Stimulated activated naive CD8-positive, alpha-beta T cell treated with anti-CD3 and anti-CD28 coated beads, Interleukin-15, amount 100 ng/mL, for 72 hours (primary cell): ENCODE measurements at regions not wholly inside any gene's neighbourhood (a gene's known extent, or its start where the extent isn't known, plus 50 kb on each side); places are given as distances from the start of the nearest gene placed in this dataset.
A peak's percentile ranks its signal among the peaks of the same experiment; 100 is the strongest.
"Not testable (repeated sequence)": the region's sequence is repeated elsewhere in the genome, so short reads cannot be mapped to it uniquely, and the experiment has no call there.

ENCODE experiments used
- ATAC-seq: fragments of 150-1000 bp; cut with Tn5 transposase; 2 replicates; pipeline ENCODE4 v1.10.0; 2021; ENCODE audit warnings: mild to moderate bottlenecking, moderate library complexity
- DNase-seq, 2 donors: peaks; one replicate each; pipeline ENCODE4 v3.0.0; 2021 to 2022
- H3K27ac Mint-ChIP-seq, 2 donors: one replicate each; pipeline ENCODE4 v1.8.0; 2022; ENCODE audit warnings: mild to moderate bottlenecking in 2 of 2, mixed read lengths in 2 of 2, moderate library complexity in 2 of 2
- H3K27me3 Mint-ChIP-seq: one replicate; pipeline ENCODE4 v1.8.0; 2022; ENCODE audit warnings: mixed read lengths
- H3K4me1 Mint-ChIP-seq: one replicate; pipeline ENCODE4 v1.8.0; 2022; ENCODE audit warnings: mild to moderate bottlenecking, mixed read lengths
- H3K4me3 Mint-ChIP-seq, 2 donors: one replicate each; pipeline ENCODE4 v1.8.0; 2022; ENCODE audit warnings: mild to moderate bottlenecking in 2 of 2, mixed read lengths in 2 of 2, moderate library complexity in 1 of 2
- H3K9me3 Mint-ChIP-seq, 2 donors: one replicate each; pipeline ENCODE4 v1.8.0; 2022; ENCODE audit warnings: mixed read lengths in 2 of 2

DNA sequence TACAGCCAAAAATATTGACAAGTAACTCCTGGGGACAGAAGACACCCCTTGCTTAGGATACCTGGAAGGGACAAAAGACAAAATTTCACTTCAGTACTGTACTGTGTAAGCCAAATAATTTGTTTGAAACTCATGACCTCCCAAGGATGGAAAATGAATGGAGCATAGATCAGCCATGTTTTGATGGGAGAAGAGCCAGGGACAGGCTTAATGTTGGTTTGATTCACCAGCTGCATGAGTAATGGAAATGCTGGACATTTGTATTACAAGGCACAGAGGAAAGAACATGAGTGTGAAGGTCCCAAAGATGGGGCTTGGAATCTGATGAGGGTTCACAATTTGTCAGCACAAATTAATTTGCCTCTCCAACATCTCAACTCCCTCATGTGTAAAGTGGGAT is 122.8 kb downstream of the ENC1 start:
- H3K9me3 Mint-ChIP-seq: peaks cover 0 to 4% of the 10 kb centered on the region in 2 donors
- H3K27me3 Mint-ChIP-seq: peaks cover 35% of the 10 kb centered on the region
- DNase-seq: no peak

DNA sequence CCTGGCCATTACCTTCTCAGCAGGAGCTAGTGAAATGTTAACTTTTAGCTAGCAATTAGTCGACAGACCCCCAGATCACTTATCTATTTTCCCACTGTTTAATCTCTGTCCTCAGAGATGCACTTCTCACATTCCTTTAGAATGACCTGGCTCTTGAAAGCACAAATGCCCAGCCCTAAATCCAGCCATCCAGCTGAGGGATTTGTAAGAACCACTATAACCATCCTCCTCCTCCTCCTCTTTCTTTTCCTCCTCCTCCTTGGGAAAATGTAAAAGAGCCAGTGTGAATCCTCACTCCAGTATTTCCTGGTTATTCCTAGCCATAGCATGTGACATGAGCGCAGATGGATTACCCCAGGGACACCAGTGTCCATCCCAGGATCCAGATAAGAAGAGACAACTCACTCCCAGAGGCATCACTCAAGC is 124.3 kb downstream of the ENC1 start:
- DNase-seq: no peak
- Mint-ChIP-seq H3K27ac (no peak overlapping the region), H3K4me3 (no peak overlapping the region), H3K9me3 (no peaks in the 10 kb centered on the region), H3K27me3 (peaks cover 35% of the 10 kb centered on the region), H3K4me1 (no peaks in the 10 kb centered on the region)
- no peak for ATAC-seq

More for the DNA sequence above, 122.8 kb downstream of the ENC1 start:
- Mint-ChIP-seq H3K27ac (peak overlapping the region in 1 of 2 donors; percentile 23), H3K4me3 (no peak overlapping the region), H3K4me1 (no peaks in the 10 kb centered on the region)
- ATAC-seq: no peak

DNA sequence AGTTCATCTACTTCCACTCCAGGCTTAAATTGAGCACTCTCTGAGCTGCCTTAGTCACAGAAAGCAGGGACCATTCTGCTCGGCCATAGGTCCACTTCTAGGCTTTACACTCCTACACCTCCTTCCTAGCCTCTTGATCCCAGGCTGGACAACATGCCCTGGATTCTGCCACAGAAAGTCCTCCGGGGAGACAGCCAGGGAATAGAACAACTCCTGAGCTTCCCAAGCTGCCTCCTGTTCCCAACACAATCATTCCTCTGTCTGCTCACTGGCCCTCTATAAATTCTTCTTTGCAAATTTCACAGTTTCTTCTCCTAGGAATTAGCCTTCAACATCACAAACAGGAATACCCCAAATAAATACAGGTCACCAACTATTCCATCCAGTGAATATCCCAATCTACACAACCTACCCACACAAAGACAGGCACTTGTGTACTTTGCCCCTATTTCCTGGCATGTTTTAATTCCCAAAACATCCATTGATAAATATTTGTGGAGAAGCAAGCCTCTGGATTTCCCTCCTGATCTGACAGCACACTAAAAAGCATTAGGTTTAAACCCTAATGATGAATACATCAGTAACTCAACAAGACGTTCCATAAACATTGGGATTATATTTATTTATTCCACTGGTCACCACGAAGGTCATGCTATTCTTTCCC is 125.5 kb downstream of the ENC1 start:
- no peak for ATAC-seq
- Mint-ChIP-seq H3K27me3 (peaks cover 29% of the 10 kb centered on the region), H3K9me3 (no peaks in the 10 kb centered on the region), H3K27ac (no peak overlapping the region), H3K4me1 (no peaks in the 10 kb centered on the region), H3K4me3 (no peak overlapping the region)
- no peak for DNase-seq

DNA sequence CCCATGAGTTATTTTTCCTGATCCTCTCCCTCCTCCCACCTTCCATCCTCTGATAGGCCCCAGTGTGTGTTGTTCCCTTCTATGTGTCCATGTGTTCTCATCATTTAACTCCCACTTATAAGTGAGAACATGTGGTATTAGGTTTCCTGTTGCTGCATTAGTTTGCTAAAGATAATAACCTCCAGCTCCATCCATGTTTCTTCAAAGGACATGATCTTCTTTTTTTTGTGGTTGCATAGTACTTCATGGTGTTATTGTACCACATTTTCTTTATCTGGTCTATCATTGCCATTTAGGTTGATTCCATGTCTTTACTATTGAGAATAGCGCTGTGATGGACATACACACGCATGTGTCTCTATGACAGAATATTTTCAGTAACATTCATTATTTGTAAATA is 128.8 kb downstream of the ENC1 start:
- H3K27ac Mint-ChIP-seq, H3K4me3 Mint-ChIP-seq, ATAC-seq, H3K9me3 Mint-ChIP-seq, DNase-seq, H3K4me1 Mint-ChIP-seq: not testable (repeated sequence)
- peaks cover 15% of the 10 kb centered on the region for H3K27me3 Mint-ChIP-seq

DNA sequence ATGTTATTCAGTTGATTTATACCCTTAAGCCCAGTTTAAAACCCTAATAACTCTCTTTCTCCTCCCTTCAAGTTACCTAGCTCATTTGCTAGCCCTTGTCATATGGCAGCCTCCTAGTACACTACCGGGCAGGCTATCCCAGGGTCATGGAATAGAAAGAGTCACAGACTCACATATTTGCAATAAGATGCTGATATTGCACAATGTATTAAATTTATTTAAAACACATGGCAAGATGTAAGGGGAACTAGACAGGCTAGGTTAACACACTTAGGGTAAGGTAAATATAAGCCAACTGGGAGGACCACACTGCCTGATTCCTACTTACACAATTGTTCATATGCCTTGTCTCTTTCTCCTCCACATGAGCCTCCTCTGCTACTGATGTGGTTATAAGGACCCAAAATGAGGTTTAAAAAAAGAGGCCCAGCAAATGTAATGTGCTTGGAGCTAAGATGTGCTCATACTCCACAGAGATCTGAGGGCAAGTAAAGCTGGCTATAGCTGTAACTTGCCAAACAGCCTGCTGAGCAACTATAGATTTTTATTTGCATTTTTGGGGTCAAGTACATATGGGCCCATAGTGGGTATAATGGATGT is 130.0 kb downstream of the ENC1 start:
- DNase-seq: no peak

DNA sequence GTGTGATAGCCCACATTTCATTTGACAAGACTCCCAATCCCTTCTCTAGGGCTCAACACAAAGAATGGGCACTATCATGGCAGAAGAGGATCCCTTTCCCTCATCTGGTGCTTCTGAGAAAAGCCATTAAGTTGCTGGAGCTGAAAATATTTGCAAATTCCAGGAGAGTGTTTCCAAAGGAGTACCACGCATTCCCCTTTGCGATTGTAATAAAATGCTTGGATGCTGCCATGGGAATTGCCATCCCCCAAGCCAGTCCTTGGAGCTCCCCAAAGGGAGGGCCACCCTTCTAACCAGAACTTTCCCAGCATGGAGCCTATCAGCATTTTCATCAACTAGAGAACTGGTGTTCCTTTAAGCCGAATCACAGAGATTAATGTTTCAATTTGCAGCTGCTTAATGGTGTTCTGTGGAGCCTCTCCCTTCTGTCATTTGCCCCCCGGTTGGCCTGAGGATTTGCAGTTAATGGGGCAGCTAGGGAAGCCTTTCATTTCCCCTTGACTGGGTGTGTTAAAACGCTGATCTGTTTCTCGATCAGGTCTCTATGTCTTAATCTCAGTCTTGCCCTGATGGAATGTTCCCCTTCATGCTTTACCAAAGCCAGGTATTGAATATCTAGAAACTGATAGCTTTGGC is 133.0 kb downstream of the ENC1 start:
- no peak overlapping the region for H3K4me3 Mint-ChIP-seq
- ATAC-seq (no peak), DNase-seq (no peak)
- H3K4me1 Mint-ChIP-seq: no peaks in the 10 kb centered on the region
- H3K27me3 Mint-ChIP-seq: no peaks in the 10 kb centered on the region
- peak overlapping the region in 1 of 2 donors; percentile 59 for H3K27ac Mint-ChIP-seq
- no peaks in the 10 kb centered on the region for H3K9me3 Mint-ChIP-seq

More for the DNA sequence above, 130.0 kb downstream of the ENC1 start:
- H3K27ac Mint-ChIP-seq: no peak overlapping the region
- no peak for ATAC-seq
- H3K27me3 Mint-ChIP-seq: peaks cover 15% of the 10 kb centered on the region
- no peaks in the 10 kb centered on the region for H3K9me3 Mint-ChIP-seq
- no peak overlapping the region for H3K4me3 Mint-ChIP-seq
- no peaks in the 10 kb centered on the region for H3K4me1 Mint-ChIP-seq

DNA sequence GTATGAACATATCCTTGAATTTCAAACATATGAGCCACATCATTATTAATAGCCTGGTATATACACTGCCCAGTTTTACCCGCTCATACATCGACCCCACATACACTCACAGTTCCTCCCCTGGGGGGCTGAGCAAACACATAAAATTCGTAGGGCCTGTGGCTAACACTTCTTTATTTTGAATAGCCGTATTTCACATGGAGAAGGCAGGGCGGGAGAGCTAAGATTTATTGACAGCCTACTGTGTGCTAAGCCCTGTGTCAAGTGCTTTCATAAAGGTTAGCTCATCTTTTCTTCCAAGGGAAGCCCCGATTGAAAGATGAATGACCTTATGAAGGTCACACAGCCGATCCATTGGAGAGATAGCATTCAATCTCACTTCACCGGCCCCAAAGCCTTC is 134.4 kb downstream of the ENC1 start:
- no peak for ATAC-seq
- H3K4me3 Mint-ChIP-seq: no peak overlapping the region
- no peak for DNase-seq
- no peaks in the 10 kb centered on the region for H3K4me1 Mint-ChIP-seq
- no peaks in the 10 kb centered on the region for H3K27me3 Mint-ChIP-seq
- no peaks in the 10 kb centered on the region for H3K9me3 Mint-ChIP-seq
- no peak overlapping the region for H3K27ac Mint-ChIP-seq

DNA sequence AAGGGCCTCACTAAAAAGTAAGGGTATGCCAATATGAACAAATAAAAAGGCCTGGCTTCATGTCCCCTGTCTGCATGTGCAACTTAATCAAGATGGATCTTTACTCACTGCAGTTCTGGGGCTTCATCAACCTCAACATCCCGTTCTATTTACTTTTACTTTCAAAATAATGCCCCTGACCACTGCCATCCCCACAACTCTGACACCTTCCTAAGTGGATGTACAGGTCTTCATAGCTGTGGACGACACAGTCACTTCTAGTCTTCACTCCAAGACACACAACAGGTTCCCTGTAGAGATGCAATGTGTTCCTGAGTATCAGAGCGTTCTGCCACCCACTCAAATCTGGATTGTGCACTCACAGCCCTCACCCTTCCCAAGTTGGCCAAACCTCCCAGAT is 136.1 kb downstream of the ENC1 start:
- Mint-ChIP-seq H3K27ac (peak overlapping the region in 1 of 2 donors; percentile 72), H3K27me3 (no peaks in the 10 kb centered on the region), H3K9me3 (no peaks in the 10 kb centered on the region), H3K4me1 (no peaks in the 10 kb centered on the region), H3K4me3 (no peak overlapping the region)
- no peak for ATAC-seq
- DNase-seq: no peak

DNA sequence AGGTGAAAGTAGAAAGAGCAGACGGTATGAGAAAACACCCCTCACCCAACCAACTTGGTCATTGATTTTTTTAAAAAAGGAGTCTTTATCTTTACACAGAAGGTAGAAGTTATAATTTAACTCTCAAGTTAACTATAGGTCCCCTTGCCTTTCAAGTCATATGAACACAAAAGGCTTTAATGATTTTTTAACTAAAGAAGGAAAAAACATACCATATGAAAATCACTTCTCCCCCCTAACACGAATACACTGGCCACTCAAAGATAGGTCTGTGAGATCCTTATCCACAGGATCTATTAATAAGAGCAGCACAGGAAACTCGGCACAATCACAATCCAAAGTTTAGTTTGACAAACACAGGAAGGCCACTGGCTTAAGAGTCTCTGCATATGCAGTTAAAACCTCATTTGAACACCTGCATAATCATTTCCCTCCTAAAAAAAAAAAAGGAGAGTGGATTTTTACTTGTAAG is 138.0 kb downstream of the ENC1 start:
- H3K4me1 Mint-ChIP-seq: no peaks in the 10 kb centered on the region
- ATAC-seq (no peak), DNase-seq (no peak)
- H3K9me3 Mint-ChIP-seq: no peaks in the 10 kb centered on the region
- H3K27me3 Mint-ChIP-seq: no peaks in the 10 kb centered on the region
- H3K4me3 Mint-ChIP-seq: no peak overlapping the region
- no peak overlapping the region for H3K27ac Mint-ChIP-seq

DNA sequence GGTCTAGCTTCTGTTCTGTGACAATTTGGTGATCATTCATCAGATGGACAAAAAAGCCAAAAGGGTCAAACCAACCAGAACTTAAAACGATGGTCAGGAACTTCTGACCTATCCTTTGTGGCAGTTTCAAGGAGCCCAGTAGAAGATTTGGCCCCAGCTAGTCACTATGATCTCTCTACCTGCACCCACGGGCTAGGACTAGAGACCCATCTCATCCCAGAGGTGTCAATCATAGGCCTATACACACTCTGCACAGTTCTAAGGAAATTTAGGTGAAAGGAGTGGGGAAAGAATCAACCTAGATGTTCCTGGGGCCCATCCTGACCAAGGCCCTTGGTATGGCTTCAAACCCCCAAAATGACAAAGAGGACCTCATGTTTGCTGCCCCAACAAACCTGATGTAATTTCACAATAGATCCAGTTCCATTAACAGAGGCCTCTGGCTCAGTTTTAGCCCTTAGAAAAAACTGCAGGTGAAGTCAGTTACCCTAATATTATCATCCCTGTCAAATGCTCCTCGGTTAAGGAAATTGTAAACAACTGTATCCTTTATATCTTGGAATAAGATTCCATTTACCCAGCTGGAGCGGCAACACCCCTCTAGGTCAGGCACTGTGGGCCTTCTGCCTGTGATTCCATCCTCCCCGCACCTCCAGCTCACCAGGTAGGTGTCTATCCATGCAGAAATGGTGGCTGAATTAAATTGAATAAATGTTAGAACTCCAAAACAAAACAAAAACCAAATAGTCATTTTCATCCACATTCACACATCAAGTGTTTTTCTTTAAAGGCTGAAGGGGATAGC is 138.7 kb downstream of the ENC1 start:
- ATAC-seq: no peak
- no peak for DNase-seq
- H3K4me1 Mint-ChIP-seq: no peaks in the 10 kb centered on the region
- no peaks in the 10 kb centered on the region for H3K9me3 Mint-ChIP-seq
- H3K4me3 Mint-ChIP-seq: no peak overlapping the region
- no peak overlapping the region for H3K27ac Mint-ChIP-seq
- H3K27me3 Mint-ChIP-seq: no peaks in the 10 kb centered on the region

DNA sequence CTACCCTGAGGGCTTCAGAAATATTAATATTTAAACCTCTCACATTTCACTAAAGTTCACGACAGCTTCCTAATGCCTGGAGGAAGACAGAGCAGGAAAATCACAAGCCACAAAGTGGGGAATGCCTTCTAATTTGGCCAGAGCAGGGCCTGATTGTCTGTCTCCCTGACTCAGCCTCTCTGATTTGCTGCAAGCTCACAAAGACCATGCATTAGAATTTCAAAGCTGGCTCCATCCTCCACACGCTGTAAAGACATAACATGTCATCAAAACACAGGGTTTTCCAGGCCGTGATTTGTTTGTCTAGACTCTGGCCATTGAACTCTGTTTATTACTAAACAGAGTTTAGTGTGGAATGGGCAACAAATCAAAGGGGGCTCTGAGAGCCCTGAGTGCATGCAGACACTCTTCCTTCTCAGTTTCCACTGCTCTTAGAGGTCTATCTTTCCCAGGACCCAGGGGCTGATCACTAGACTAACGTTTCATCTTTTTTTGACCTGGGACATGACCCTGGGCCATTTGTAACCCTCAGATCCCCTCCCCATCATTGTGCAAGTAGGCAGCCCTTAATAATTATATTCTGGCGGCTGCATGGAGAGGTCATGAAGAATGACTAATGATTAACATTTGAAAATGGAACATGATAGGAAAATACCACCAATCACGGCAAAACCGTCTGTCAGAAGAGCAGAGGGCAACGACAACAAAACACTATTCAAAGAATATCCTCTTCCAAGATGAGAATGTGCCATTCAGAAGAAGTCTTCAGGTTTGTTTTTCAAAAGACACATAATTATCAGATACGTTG is 140.2 kb downstream of the ENC1 start:
- Mint-ChIP-seq H3K4me3 (no peak overlapping the region), H3K27ac (no peak overlapping the region), H3K9me3 (no peaks in the 10 kb centered on the region), H3K4me1 (no peaks in the 10 kb centered on the region), H3K27me3 (peaks cover 8% of the 10 kb centered on the region)
- DNase-seq (no peak), ATAC-seq (no peak)

DNA sequence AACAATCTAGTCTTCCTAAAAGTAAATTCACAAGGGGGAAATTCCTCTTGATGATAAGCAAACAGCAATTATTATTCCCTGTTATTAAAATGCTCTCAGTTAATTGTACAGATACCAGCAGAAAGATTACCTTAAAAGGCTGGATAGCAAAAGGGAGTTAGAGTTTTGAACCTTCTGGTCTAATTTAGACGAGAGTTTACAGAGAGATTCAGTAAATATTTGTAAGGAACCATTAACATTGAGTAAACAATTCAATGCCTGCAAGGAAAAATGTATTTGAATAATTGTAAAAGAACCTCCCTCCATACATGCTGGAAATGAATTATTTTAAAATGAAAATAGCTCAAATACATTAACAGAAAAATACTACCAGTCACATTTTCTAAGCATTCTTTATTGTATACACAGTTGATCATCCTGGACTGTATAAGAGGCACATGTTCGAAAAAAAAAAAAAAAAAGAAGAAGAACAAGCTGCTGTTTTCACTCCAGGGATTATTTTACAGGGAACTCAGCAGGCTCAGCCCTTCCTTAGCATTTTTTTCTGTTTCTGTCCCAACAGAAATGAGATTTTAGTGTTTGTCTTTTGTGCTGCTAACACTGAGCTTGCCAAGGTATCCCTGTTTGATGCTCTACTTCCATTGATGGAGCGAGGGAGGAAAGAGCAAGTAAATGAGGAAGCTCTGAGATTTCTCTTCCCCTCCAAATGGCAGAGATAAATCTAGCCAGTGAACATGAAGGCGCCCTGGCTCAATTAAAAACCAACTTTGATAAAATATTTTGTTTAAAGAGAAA is 141.1 kb downstream of the ENC1 start:
- Mint-ChIP-seq H3K4me1 (no peaks in the 10 kb centered on the region), H3K27me3 (peaks cover 11% of the 10 kb centered on the region), H3K4me3 (no peak overlapping the region), H3K9me3 (no peaks in the 10 kb centered on the region), H3K27ac (no peak overlapping the region)
- ATAC-seq (no peak), DNase-seq (no peak)

DNA sequence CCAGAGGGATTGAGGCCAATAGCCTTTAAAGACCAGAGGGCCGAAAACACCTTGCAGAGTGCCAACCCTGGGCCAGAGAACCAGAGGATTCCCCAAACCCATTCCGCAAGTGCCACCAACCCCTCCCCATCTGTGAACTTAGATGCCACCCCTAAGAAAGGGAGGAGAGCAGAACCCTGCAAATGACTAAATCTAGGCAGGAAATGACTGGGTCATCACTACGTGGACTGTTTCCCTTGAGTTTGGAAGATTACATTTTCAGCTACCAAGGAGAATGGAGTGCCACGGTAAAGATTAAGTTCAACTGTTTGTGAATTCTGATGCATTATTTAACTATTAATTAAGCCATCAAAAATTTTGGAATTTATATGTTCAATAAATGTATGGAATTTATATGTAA is 142.8 kb downstream of the ENC1 start:
- Mint-ChIP-seq H3K27ac (no peak overlapping the region), H3K9me3 (no peaks in the 10 kb centered on the region), H3K27me3 (peaks cover 25% of the 10 kb centered on the region), H3K4me1 (no peaks in the 10 kb centered on the region), H3K4me3 (no peak overlapping the region)
- no peak for ATAC-seq
- DNase-seq: no peak

DNA sequence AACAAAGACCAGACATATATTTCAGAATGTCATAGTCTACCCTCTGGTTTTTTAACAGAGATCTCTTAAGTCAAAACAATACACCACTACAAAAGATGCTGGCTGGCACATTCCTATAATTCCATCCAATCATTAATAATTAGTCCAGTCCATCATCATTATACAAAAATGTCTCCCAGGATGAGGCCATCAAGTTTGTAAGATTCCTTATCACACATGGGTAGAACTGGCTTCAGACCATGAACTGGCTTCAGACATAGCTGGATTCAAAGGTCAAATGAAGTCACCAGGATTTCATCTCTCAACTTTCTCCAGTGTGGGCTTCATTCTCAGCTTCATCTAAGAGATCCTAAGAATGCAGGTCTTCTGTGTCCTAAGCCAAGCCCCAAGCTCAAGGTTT is 147.1 kb downstream of the ENC1 start:
- Mint-ChIP-seq H3K27me3 (peaks cover 31% of the 10 kb centered on the region), H3K4me1 (no peaks in the 10 kb centered on the region), H3K9me3 (no peaks in the 10 kb centered on the region), H3K4me3 (no peak overlapping the region), H3K27ac (no peak overlapping the region)
- ATAC-seq: no peak
- DNase-seq: no peak
